HepG2 (cell line): ENCODE measurements at regions not wholly inside any gene's neighbourhood (a gene's known extent, or its start where the extent isn't known, plus 50 kb on each side); places are given as distances from the start of the nearest gene placed in this dataset.

Source experiments
- ATAC-seq: fragments of 200-7000 bp; cut with Tn5 transposase; 3 replicates; pipeline ENCODE4 v1.9.1; 2020; ENCODE audit warnings: mild to moderate bottlenecking, moderate library complexity
- BruUV-seq: library from RNA; stranded (reverse); fragments of 400-500 nt; replicated peaks from 2 replicates; lab custom pipeline; 2021; lab: Mats Ljungman, UMichigan
- CTCF ChIA-PET: fragments of 300-600 bp; formaldehyde crosslinking; extraction: SDS; loops from one replicate; lab custom pipeline; 2021; ENCODE audit warnings: low total read pairs, inconsistent platforms, low intra/inter-chr PET ratio; lab: Yijun Ruan, JAX
- POLR2A ChIA-PET: fragments of 350-600 bp; sonication (Branson Sonifier 250); formaldehyde crosslinking; loops from one replicate; lab custom pipeline; 2020; ENCODE audit warnings: antibody characterized with exemption, inconsistent platforms; lab: Yijun Ruan, JAX
- DNase-seq: peaks from one replicate; pipeline ENCODE4 v3.0.0-alpha.2; 2015; ENCODE audit warnings: low spot score
- FAIRE-seq: peaks from 3 replicates; lab custom pipeline; 2011; peaks lifted over from hg19 to GRCh38; lab: Jason Lieb, UNC
- H2AFZ ChIP-seq: one replicate; pipeline ENCODE4 v1.6.1; 2011; ENCODE audit warnings: low read length, inconsistent platforms
- H3K27ac ChIP-seq: fragments of 300-600 bp; 3 replicates; pipeline ENCODE4 v1.8.0; 2011; ENCODE audit warnings: mixed run types, mild to moderate bottlenecking, mixed read lengths, low read length, inconsistent platforms; ENCODE audit not compliant: insufficient read depth; ENCODE audit errors: extremely low read length
- H3K27me3 ChIP-seq, 2 experiments: fragments of 200-600 bp in 1 of 2; 2 replicates in 1 of 2; 3 replicates in 1 of 2; pipeline versions ENCODE4 v1.6.0 to v1.8.0; 2011; ENCODE audit warnings: low read length in 2 of 2, mild to moderate bottlenecking in 2 of 2, moderate library complexity in 2 of 2, inconsistent platforms in 1 of 2; ENCODE audit not compliant: insufficient read depth in 2 of 2, control insufficient read depth in 1 of 2
- H3K36me3 ChIP-seq, 2 experiments: fragments of 200-600 bp in 1 of 2; replicated peaks in 1 of 2; 2 replicates in 1 of 2; 3 replicates in 1 of 2; pipeline versions ENCODE4 v1.5.1 to v1.8.0; 2011; ENCODE audit warnings: low read length in 2 of 2, inconsistent platforms in 1 of 2; ENCODE audit not compliant: insufficient read depth in 2 of 2, control insufficient read depth in 1 of 2
- H3K4me1 ChIP-seq: 2 replicates; pipeline ENCODE4 v1.5.1; 2012; ENCODE audit warnings: low read length, inconsistent platforms; ENCODE audit not compliant: insufficient read depth
- H3K4me2 ChIP-seq: 2 replicates; pipeline ENCODE4 v1.6.0; 2011; ENCODE audit warnings: low read depth, low read length, inconsistent platforms
- H3K4me3 ChIP-seq, 3 experiments: fragments of 200-600 bp in 1 of 3; sonication (generic), shearing (Covaris generic) in 1 of 3; replicated peaks in 1 of 3; 2 replicates each; pipeline ENCODE4 v1.5.1; 2011 to 2016; ENCODE audit warnings: low read length in 3 of 3, inconsistent platforms in 2 of 3, low read depth in 2 of 3, mild to moderate bottlenecking in 2 of 3, control low read depth in 1 of 3, mixed read lengths in 1 of 3; ENCODE audit not compliant: insufficient read depth in 1 of 3
- H3K79me2 ChIP-seq: one replicate; pipeline ENCODE4 v1.6.1; 2011; ENCODE audit warnings: low read length, inconsistent platforms; ENCODE audit not compliant: insufficient read depth
- H3K9ac ChIP-seq: 2 replicates; pipeline ENCODE4 v1.6.0; 2011; ENCODE audit warnings: mild to moderate bottlenecking, low read depth, low read length, inconsistent platforms; ENCODE audit not compliant: insufficient read depth
- H3K9me3 ChIP-seq: 2 replicates; pipeline ENCODE4 v1.5.1; 2012; ENCODE audit warnings: mild to moderate bottlenecking, low read length
- H4K20me1 ChIP-seq: 2 replicates; pipeline ENCODE4 v1.6.0; 2011; ENCODE audit warnings: inconsistent platforms, mild to moderate bottlenecking, low read length, moderate library complexity; ENCODE audit not compliant: insufficient read depth
- FUBP1 ChIP-seq: sonication (generic); formaldehyde crosslinking; IDR thresholded peaks from 2 replicates; pipeline ENCODE4 v1.5.1; 2020; ENCODE audit warnings: missing genetic modification reagents, mild to moderate bottlenecking, borderline replicate concordance
- MYNN ChIP-seq: sonication (generic); formaldehyde crosslinking; IDR thresholded peaks from 2 replicates; pipeline ENCODE4 v1.4.0; 2020; ENCODE audit warnings: mild to moderate bottlenecking, low read depth, missing genetic modification reagents
- WGBS: methylation state at CpG from one replicate; pipeline ENCODE4 v1.1.6; 2017; ENCODE audit warnings: low lambda C conversion rate; 5-methylcytosine and 5-hydroxymethylcytosine counted together
- in situ Hi-C: cut with HindIII; loops from 2 replicates; pipeline ENCODE4 v1.10.0; 2017; ENCODE audit warnings: low pct_unique_long_range_greater_than_20kb; ENCODE audit not compliant: extremely low pct_ligation_motif_present
- intact Hi-C: fragments of 100-400 bp; cut with micrococcal nuclease; formaldehyde crosslinking; loops from one replicate; pipeline ENCODE4 v1.10.0; 2022; ENCODE audit not compliant: unreplicated experiment
- TF ChIP-seq, protein P1 (sequence below): IDR thresholded peaks from 2 replicates; pipeline ENCODE4 v1.6.1; 2016; ENCODE audit warnings: control low read depth

DNA sequence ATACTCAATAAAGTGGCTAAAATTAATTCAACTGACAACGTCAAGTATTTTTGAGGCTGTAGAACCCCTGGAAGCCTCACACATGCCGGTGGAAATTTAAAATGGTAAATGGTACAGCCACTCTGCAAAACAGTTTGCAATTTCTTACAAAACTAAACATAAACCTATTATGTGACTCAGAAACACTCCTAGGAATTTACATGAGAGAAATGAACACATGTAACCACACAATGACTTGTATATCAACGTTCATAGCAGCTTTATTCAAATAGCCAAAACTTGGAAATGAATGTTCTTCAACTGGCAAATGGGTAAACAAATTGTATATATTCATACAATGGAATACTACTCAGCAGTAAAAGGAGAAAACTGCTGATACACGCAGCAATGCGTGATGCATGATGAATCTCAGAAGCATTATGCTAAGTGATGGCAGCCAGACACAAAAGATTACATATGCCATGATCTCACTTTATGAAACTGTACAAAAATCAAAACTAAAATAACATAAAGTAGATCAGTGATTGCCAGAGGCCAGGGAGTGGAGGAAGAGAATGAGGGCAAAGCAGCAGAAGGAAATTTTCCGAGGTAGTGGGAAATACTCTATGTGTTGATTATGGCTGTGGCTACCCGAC is 112.5 kb downstream of the FAM50B start:
- intact Hi-C loops, result no loop called here
- no peak for FAIRE-seq
- Histone ChIP-seq H3K4me1 (peaks cover 23% of the 10 kb centered on the region), H3K9ac (no peak overlapping the region), H3K27me3 (peaks cover 0 to 30% of the 10 kb centered on the region in 2 experiments; a peak in 3 of 5 replicates), H3K9me3 (no peaks in the 10 kb centered on the region), H3K79me2 (no peaks in the 10 kb centered on the region), H2AFZ (no peak overlapping the region), H3K4me3 (no peak overlapping the region), H3K4me2 (no peak overlapping the region), H4K20me1 (no peaks in the 10 kb centered on the region), H3K27ac (no peak overlapping the region), H3K36me3 (no peaks in the 10 kb centered on the region)
- no TSS peak for BruUV-seq
- TF ChIP-seq MYNN (CRISPR knock-in tag) (no peak), FUBP1 (CRISPR knock-in tag) (no peak)
- TF ChIP-seq, protein P1, sequence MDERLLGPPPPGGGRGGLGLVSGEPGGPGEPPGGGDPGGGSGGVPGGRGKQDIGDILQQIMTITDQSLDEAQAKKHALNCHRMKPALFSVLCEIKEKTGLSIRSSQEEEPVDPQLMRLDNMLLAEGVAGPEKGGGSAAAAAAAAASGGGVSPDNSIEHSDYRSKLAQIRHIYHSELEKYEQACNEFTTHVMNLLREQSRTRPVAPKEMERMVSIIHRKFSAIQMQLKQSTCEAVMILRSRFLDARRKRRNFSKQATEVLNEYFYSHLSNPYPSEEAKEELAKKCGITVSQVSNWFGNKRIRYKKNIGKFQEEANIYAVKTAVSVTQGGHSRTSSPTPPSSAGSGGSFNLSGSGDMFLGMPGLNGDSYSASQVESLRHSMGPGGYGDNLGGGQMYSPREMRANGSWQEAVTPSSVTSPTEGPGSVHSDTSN (CRISPR knock-in tag), result no peak
- no peak for DNase-seq
- ChIA-PET CTCF (no interaction called here), POLR2A (no interaction called here)
- in situ Hi-C loops, result no loop called here
- WGBS, result 27% methylated on average over 7 of the region's 7 CpGs
- no peak for ATAC-seq
